ENCODE measurements at regions not wholly inside any gene's neighbourhood (a gene's known extent, or its start where the extent isn't known, plus 50 kb on each side); places are given as distances from the start of the nearest gene placed in this dataset.
"Not testable (repeated sequence)": the region's sequence is repeated elsewhere in the genome, so short reads cannot be mapped to it uniquely, and the experiment has no call there.

DNA sequence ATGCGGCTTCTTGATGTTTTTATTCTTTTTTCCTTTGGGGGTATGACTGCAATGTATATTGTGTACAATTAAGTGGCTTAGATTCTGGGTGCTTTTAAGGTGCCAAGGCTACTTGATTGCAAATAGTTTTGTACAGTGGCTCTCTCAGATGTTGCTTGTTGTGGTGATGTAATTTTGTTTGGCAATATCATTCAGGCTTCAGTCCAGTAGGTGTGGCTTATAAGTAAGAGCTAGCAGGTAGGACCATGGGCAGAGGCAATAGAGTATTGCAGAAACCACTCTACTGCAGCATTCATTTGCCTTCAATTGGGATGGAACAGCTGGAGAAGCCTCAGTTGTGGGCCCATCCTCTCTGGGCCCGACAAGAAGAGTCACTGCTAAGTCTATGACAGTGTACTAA is 407.9 kb upstream of the MAN1A1 start:
- H2AFZ ChIP-seq (ENCODE audit: control insufficient read depth, low read length), result no peak overlapping the region
- no peaks in the 10 kb centered on the region for H3K36me3 ChIP-seq (ENCODE audit: control insufficient read depth in 2 of 2, extremely low read depth in 1 of 2, insufficient read depth in 2 of 2, low read length in 2 of 2)
- H4K20me1 ChIP-seq (ENCODE audit: control insufficient read depth, extremely low read depth, insufficient read depth, low read length), result no peaks in the 10 kb centered on the region
- TF ChIP-seq, protein P1, sequence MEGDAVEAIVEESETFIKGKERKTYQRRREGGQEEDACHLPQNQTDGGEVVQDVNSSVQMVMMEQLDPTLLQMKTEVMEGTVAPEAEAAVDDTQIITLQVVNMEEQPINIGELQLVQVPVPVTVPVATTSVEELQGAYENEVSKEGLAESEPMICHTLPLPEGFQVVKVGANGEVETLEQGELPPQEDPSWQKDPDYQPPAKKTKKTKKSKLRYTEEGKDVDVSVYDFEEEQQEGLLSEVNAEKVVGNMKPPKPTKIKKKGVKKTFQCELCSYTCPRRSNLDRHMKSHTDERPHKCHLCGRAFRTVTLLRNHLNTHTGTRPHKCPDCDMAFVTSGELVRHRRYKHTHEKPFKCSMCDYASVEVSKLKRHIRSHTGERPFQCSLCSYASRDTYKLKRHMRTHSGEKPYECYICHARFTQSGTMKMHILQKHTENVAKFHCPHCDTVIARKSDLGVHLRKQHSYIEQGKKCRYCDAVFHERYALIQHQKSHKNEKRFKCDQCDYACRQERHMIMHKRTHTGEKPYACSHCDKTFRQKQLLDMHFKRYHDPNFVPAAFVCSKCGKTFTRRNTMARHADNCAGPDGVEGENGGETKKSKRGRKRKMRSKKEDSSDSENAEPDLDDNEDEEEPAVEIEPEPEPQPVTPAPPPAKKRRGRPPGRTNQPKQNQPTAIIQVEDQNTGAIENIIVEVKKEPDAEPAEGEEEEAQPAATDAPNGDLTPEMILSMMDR (optimal IDR thresholded peaks at IDR 0.05 in 1 of 3, IDR thresholded peaks at IDR 0.05 in 1 of 3, conservative IDR thresholded peaks at IDR 0.05 in 1 of 3; ENCODE audit: extremely low read depth in 1 of 3, insufficient read depth in 2 of 3, low read length in 3 of 3), result no peak
- no peak for TF ChIP-seq EZH2 (IDR thresholded peaks at IDR 0.05; ENCODE audit: low read length)
- H3K4me1 ChIP-seq (ENCODE audit: control insufficient read depth, extremely low read depth, insufficient read depth, low read length), result no peaks in the 10 kb centered on the region
- H3K9me3 ChIP-seq (ENCODE audit: control insufficient read depth, low read depth, low read length), result no peaks in the 10 kb centered on the region
- dilution Hi-C loops (cut with MboI; ENCODE audit: extremely low pct_ligation_motif_present, low sequenced_read_pairs), result no loop called here
- no peak overlapping the region for H3K9ac ChIP-seq (ENCODE audit: control insufficient read depth, extremely low read depth, insufficient read depth, low read length)
- DNase-seq (ENCODE audit: low read depth, low spot score) (no peak), FAIRE-seq (no peak)
- H3K27ac ChIP-seq (ENCODE audit: control insufficient read depth, insufficient read depth, low read length), result no peak overlapping the region
- no peak overlapping the region for H3K4me2 ChIP-seq (ENCODE audit: control insufficient read depth, extremely low read depth, insufficient read depth, low read depth, low read length)
- H3K9me1 ChIP-seq (ENCODE audit: control insufficient read depth, extremely low read depth, insufficient read depth, low read length), result no peaks in the 10 kb centered on the region
- no peaks in the 10 kb centered on the region for H3K79me2 ChIP-seq (ENCODE audit: control insufficient read depth, insufficient read depth, low read length)
- no peaks in the 10 kb centered on the region for H3K27me3 ChIP-seq (ENCODE audit: control insufficient read depth, extremely low read depth, insufficient read depth, low read length)
- no peak overlapping the region for H3K4me3 ChIP-seq (ENCODE audit: control insufficient read depth in 2 of 3, extremely low read depth in 1 of 3, insufficient read depth in 2 of 3, low read depth in 1 of 3, low read length in 3 of 3)

DNA sequence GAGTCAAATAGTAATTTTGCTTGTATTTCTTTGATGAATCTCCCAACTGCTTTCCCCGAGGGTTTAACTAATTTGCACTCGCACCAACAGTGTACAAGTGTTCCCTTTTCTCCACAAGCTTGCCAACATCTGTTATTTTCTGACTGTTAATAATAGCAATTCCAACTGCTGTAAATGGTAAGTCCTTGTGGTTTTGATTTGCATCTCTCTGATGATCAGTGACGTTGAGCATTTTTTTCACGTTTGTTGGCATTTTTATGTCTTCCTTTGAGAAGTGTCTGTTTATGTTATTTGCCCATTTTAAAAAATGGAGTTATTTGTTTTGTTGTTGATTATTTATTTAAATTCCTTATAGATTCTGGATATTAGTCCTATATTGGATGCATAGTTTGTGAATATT is 399.8 kb upstream of the MAN1A1 start:
- Histone ChIP-seq H3K4me2 (ENCODE audit: control insufficient read depth, extremely low read depth, insufficient read depth, low read depth, low read length) (no peak overlapping the region), H2AFZ (ENCODE audit: control insufficient read depth, low read length) (no peak overlapping the region), H3K9me3 (ENCODE audit: control insufficient read depth, low read depth, low read length) (no peaks in the 10 kb centered on the region), H3K27me3 (ENCODE audit: control insufficient read depth, extremely low read depth, insufficient read depth, low read length) (no peaks in the 10 kb centered on the region), H3K36me3 (ENCODE audit: control insufficient read depth in 2 of 2, extremely low read depth in 1 of 2, insufficient read depth in 2 of 2, low read length in 2 of 2) (no peaks in the 10 kb centered on the region), H3K4me3 (ENCODE audit: control insufficient read depth in 2 of 3, extremely low read depth in 1 of 3, insufficient read depth in 2 of 3, low read depth in 1 of 3, low read length in 3 of 3) (no peak overlapping the region), H3K4me1 (ENCODE audit: control insufficient read depth, extremely low read depth, insufficient read depth, low read length) (no peaks in the 10 kb centered on the region), H3K79me2 (ENCODE audit: control insufficient read depth, insufficient read depth, low read length) (no peaks in the 10 kb centered on the region), H3K9me1 (ENCODE audit: control insufficient read depth, extremely low read depth, insufficient read depth, low read length) (no peaks in the 10 kb centered on the region), H3K27ac (ENCODE audit: control insufficient read depth, insufficient read depth, low read length) (no peak overlapping the region), H3K9ac (ENCODE audit: control insufficient read depth, extremely low read depth, insufficient read depth, low read length) (no peak overlapping the region), H4K20me1 (ENCODE audit: control insufficient read depth, extremely low read depth, insufficient read depth, low read length) (no peaks in the 10 kb centered on the region)
- dilution Hi-C loops (cut with MboI; ENCODE audit: extremely low pct_ligation_motif_present, low sequenced_read_pairs), result no loop called here
- no peak for DNase-seq (ENCODE audit: low read depth, low spot score)
- no peak for TF ChIP-seq EZH2 (IDR thresholded peaks at IDR 0.05; ENCODE audit: low read length)
- TF ChIP-seq, protein P1 (optimal IDR thresholded peaks at IDR 0.05 in 1 of 3, IDR thresholded peaks at IDR 0.05 in 1 of 3, conservative IDR thresholded peaks at IDR 0.05 in 1 of 3; ENCODE audit: extremely low read depth in 1 of 3, insufficient read depth in 2 of 3, low read length in 3 of 3), result no peak
- FAIRE-seq, result no peak

DNA sequence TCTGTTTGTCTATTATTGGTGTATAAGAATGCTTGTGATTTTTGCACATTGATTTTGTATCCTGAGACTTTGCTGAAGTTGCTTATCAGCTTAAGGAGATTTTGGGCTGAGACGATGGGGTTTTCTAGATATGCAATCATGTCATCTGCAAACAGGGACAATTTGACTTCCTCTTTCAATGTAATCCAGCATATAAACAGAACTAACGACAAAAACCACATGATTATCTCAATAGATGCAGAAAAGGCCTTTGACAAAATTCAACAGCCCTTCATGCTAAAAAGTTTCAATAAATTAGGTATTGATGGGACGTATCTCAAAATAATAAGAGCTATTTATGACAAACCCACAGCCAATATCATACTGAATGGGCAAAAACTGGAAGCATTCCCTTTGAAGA is 399.0 kb upstream of the MAN1A1 start:
- H3K4me3 ChIP-seq (ENCODE audit: control insufficient read depth in 2 of 3, extremely low read depth in 1 of 3, insufficient read depth in 2 of 3, low read depth in 1 of 3, low read length in 3 of 3); H3K4me2 ChIP-seq (ENCODE audit: control insufficient read depth, extremely low read depth, insufficient read depth, low read depth, low read length); H3K9ac ChIP-seq (ENCODE audit: control insufficient read depth, extremely low read depth, insufficient read depth, low read length); FAIRE-seq; H3K9me1 ChIP-seq (ENCODE audit: control insufficient read depth, extremely low read depth, insufficient read depth, low read length); H3K4me1 ChIP-seq (ENCODE audit: control insufficient read depth, extremely low read depth, insufficient read depth, low read length); H3K36me3 ChIP-seq (ENCODE audit: control insufficient read depth in 2 of 2, extremely low read depth in 1 of 2, insufficient read depth in 2 of 2, low read length in 2 of 2); H3K27me3 ChIP-seq (ENCODE audit: control insufficient read depth, extremely low read depth, insufficient read depth, low read length); dilution Hi-C loops (cut with MboI; ENCODE audit: extremely low pct_ligation_motif_present, low sequenced_read_pairs); H3K27ac ChIP-seq (ENCODE audit: control insufficient read depth, insufficient read depth, low read length); H3K79me2 ChIP-seq (ENCODE audit: control insufficient read depth, insufficient read depth, low read length); H2AFZ ChIP-seq (ENCODE audit: control insufficient read depth, low read length); DNase-seq (ENCODE audit: low read depth, low spot score); H3K9me3 ChIP-seq (ENCODE audit: control insufficient read depth, low read depth, low read length); H4K20me1 ChIP-seq (ENCODE audit: control insufficient read depth, extremely low read depth, insufficient read depth, low read length): not testable (repeated sequence)

Measured in keratinocyte (primary cell).